ENCODE measurements at regions not wholly inside any gene's neighbourhood (a gene's known extent, or its start where the extent isn't known, plus 50 kb on each side); places are given as distances from the start of the nearest gene placed in this dataset.

DNA sequence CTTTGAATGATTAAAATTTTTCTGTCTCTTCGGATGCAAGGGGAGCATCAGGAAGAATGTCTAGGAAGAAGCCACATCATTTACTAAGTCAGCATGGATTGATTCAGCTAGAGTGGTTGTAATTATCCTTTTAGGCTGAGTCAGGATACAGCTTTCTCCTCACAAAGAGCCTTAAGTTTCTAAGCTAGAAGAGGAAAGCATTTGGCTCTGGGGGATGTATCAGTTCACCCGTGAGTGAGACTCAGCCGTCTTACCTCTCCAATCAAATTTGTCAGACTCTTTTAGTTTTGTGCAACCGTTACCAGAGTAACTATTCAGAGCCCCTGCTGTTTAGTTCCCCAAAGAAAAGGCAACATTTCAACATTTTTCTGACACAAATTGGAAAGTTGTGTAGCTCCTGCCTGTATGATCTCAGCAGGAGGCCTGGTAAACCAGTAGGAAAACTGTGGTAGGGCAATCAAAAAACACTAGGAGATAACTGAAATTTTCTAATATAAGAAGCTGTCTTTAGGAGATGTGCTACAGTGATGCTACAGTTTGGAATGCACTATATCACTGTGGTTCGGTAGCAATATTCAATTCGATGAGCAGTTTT is 432.4 kb upstream of the LUZP2 start:
- Histone ChIP-seq H3K27ac (no peak overlapping the region), H3K4me3 (no peak overlapping the region), H3K9me3 (peaks cover 2% of the 10 kb centered on the region), H3K36me3 (ENCODE audit: insufficient read depth in 1 of 2, low read depth in 1 of 2) (no peaks in the 10 kb centered on the region), H3K27me3 (ENCODE audit: insufficient read depth in 3 of 3, low read length in 2 of 3) (no peaks in the 10 kb centered on the region), H3K4me1 (no peaks in the 10 kb centered on the region)
- no peak for TF ChIP-seq CTCF (IDR thresholded peaks at IDR 0.05)
- ATAC-seq: no peak
- no peak for DNase-seq
- WGBS, 3 donors: 56 to 69% (median 62%) methylated on average over 6 of the region's 6 CpGs
- intact Hi-C loops (cut with DNase I): no loop called here

DNA sequence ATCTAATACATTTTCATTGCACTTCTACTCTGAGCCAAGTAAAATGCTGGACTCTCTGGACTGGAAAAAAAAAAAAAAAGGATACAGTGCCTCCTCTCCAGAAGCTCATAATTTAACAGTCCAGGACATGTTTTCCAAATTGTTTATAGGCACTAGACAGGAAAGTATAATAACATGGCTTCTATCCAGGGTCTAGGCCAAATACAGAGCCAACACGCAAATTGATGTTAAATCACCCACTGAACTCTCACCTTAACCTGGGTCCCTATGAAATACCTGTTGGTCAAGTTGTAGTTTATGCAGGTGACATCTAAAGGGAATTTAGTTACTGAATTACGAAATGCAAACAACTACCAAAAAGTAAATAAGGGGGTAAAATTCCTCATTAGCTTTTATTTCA is 428.7 kb upstream of the LUZP2 start:
- Histone ChIP-seq H3K27me3 (ENCODE audit: insufficient read depth in 3 of 3, low read length in 2 of 3) (no peaks in the 10 kb centered on the region), H3K4me3 (no peak overlapping the region), H3K4me1 (no peaks in the 10 kb centered on the region), H3K9me3 (peaks cover 2% of the 10 kb centered on the region), H3K36me3 (ENCODE audit: insufficient read depth in 1 of 2, low read depth in 1 of 2) (no peaks in the 10 kb centered on the region), H3K27ac (no peak overlapping the region)
- no peak for ATAC-seq
- 86 to 91% (median 87%) methylated on average over 2 of the region's 2 CpGs for WGBS, 3 donors
- DNase-seq: no peak
- no peak for TF ChIP-seq CTCF (IDR thresholded peaks at IDR 0.05)
- intact Hi-C loops (cut with DNase I): no loop called here

GRCh38 chr11:24070435-24070834 is 426.4 kb upstream of the LUZP2 start:
- Histone ChIP-seq H3K4me1 (no peaks in the 10 kb centered on the region), H3K4me3 (no peak overlapping the region), H3K9me3 (peaks cover 2% of the 10 kb centered on the region), H3K27me3 (ENCODE audit: insufficient read depth in 3 of 3, low read length in 2 of 3) (no peaks in the 10 kb centered on the region), H3K27ac (no peak overlapping the region), H3K36me3 (ENCODE audit: insufficient read depth in 1 of 2, low read depth in 1 of 2) (no peaks in the 10 kb centered on the region)
- intact Hi-C loops (cut with DNase I): no loop called here
- no peak for TF ChIP-seq CTCF (IDR thresholded peaks at IDR 0.05)
- WGBS, 3 donors: 80 to 84% (median 81%) methylated on average over 3 of the region's 3 CpGs
- DNase-seq (no peak), ATAC-seq (no peak)

DNA sequence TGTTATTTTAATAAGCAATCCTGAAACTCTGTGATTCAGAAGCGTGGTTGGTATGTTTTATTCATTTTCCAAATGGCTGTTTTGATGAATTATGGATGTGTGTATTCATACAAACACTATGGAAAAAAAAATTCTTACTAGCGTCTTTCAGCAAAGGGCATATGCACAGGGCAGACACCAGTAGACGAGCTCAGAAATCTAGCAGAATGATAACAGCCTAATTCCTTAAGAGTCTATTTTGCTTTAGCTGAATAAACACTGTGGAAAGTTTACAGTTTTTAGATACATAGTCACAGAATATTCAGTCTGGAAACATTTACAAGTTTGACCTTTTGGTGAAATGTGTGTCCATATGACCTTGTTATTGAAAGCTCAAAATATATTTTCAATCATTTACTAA is 418.8 kb upstream of the LUZP2 start:
- H3K27ac ChIP-seq: no peak overlapping the region
- ATAC-seq (no peak), DNase-seq (no peak)
- H3K4me3 ChIP-seq: no peak overlapping the region
- no peaks in the 10 kb centered on the region for H3K4me1 ChIP-seq
- WGBS, 3 donors: 79 to 81% (median 81%) methylated on average over 3 of the region's 3 CpGs
- TF ChIP-seq CTCF (IDR thresholded peaks at IDR 0.05): no peak
- H3K9me3 ChIP-seq: no peaks in the 10 kb centered on the region
- intact Hi-C loops (cut with DNase I): no loop called here
- H3K36me3 ChIP-seq (ENCODE audit: insufficient read depth in 1 of 2, low read depth in 1 of 2): no peaks in the 10 kb centered on the region
- H3K27me3 ChIP-seq (ENCODE audit: insufficient read depth in 3 of 3, low read length in 2 of 3): no peaks in the 10 kb centered on the region

DNA sequence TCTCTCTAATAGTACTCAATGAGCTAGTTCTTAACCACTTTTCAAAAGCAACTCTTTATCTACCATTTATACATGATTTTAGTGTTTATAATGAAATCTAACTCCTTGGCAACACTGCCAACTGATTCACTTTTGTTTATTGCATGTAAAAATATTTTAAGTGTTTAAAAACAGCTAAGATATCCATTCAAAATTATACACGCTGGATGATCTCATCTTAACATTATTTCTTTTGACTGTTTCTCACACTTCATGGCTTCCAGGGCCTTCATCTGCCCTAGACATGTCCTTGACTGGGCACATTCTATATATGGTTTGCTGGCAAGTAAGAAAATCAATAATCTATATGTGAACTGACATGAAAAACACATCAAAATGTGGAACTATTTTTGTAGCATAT is 414.6 kb upstream of the LUZP2 start:
- no peak for TF ChIP-seq CTCF (IDR thresholded peaks at IDR 0.05)

More for the DNA sequence above, 414.6 kb upstream of the LUZP2 start:
- ATAC-seq (no peak), DNase-seq (no peak)
- Histone ChIP-seq H3K27ac (no peak overlapping the region), H3K9me3 (no peaks in the 10 kb centered on the region), H3K36me3 (ENCODE audit: insufficient read depth in 1 of 2, low read depth in 1 of 2) (no peaks in the 10 kb centered on the region), H3K4me3 (no peak overlapping the region), H3K27me3 (ENCODE audit: insufficient read depth in 3 of 3, low read length in 2 of 3) (no peaks in the 10 kb centered on the region), H3K4me1 (no peaks in the 10 kb centered on the region)
- WGBS, 3 donors: 37 to 41% (median 39%) methylated on average over 1 of the region's 1 CpG
- intact Hi-C loops (cut with DNase I): no loop called here
